VCaP (cell line): ENCODE measurements at regions not wholly inside any gene's neighbourhood (a gene's known extent, or its start where the extent isn't known, plus 50 kb on each side); places are given as distances from the start of the nearest gene placed in this dataset.

Experiments used
- H3K27ac ChIP-seq: fragments of 450-650 bp; 2 replicates; pipeline ENCODE4 v1.5.1; 2017
- CTCF ChIP-seq: fragments of 450-650 bp; conservative IDR thresholded peaks from 2 replicates; pipeline ENCODE4 v1.5.1; 2017; ENCODE audit warnings: mild to moderate bottlenecking, moderate library complexity

GRCh38 chr21:27126140-27126539 is 159.3 kb upstream of the ADAMTS5 start:
- TF ChIP-seq CTCF: no peak
- H3K27ac ChIP-seq: no peak overlapping the region

- TF ChIP-seq CTCF: no peak
- H3K27ac ChIP-seq: no peak overlapping the region
Observed at GRCh38 chr21:27122686-27123085, 155.8 kb upstream of the ADAMTS5 start.

GRCh38 chr21:27114111-27114510 is 147.2 kb upstream of the ADAMTS5 start:
- no peak for TF ChIP-seq CTCF
- H3K27ac ChIP-seq: no peak overlapping the region

GRCh38 chr21:27112186-27112585 is 145.3 kb upstream of the ADAMTS5 start:
- TF ChIP-seq CTCF: no peak
- no peak overlapping the region for H3K27ac ChIP-seq

GRCh38 chr21:27110956-27111355 is 144.1 kb upstream of the ADAMTS5 start:
- TF ChIP-seq CTCF: no peak
- peak overlapping the region; percentile 2; the same call in 1 of the 2 replicates for H3K27ac ChIP-seq

- H3K27ac ChIP-seq: no peak overlapping the region
- TF ChIP-seq CTCF: no peak
Observed at GRCh38 chr21:27108701-27109100, 141.8 kb upstream of the ADAMTS5 start.

GRCh38 chr21:27108228-27108627 is 141.3 kb upstream of the ADAMTS5 start:
- no peak for TF ChIP-seq CTCF
- no peak overlapping the region for H3K27ac ChIP-seq
